ENCODE measurements at regions not wholly inside any gene's neighbourhood (a gene's known extent, or its start where the extent isn't known, plus 50 kb on each side); places are given as distances from the start of the nearest gene placed in this dataset.

DNA sequence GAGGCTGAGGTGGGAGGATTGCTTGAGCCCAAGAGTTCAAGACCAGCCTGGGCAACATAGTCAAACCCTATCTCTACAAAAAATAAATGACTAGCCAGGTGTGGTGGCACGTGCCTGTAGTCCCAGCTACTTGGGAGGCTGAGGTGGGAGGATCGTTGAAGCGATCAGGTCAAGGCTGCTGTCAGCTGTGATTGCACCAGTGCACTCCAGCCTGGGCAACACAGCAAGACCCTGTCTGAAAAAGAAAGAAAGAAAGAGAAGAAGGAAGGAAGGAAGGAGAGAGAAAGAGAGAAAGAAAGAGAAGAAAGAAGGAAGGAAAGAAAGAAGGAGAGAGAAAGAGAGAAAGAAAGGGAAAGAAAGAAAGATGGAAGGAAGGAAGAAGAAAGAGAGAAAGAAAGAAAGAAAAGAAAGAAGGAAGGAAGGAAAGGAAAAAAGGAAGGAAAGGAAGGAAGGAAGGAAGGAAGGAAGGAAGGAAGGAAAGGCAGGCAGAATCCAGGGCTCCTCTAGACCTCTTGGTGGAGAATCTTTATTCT lies 71.5 kb upstream of the FBRSL1 start:
- TF ChIP-seq CTCF (IDR thresholded peaks at IDR 0.05) = no peak
- no peak for TF ChIP-seq POLR2A (IDR thresholded peaks at IDR 0.05; ENCODE audit: low read depth)
- no peak for TF ChIP-seq EP300 (IDR thresholded peaks at IDR 0.05)

All from esophagus muscularis mucosa (tissue), 4 donors.